ENCODE measurements at regions not wholly inside any gene's neighbourhood (a gene's known extent, or its start where the extent isn't known, plus 50 kb on each side); places are given as distances from the start of the nearest gene placed in this dataset.
"Not testable (repeated sequence)": the region's sequence is repeated elsewhere in the genome, so short reads cannot be mapped to it uniquely, and the experiment has no call there.

GRCh38 chr2:210965472-210965871 is 409.1 kb downstream of the CPS1 start:
- no peak overlapping the region for H3K4me3 ChIP-seq (ENCODE audit: low read length)
- DNase-seq, result no peak
- H3K36me3 ChIP-seq (ENCODE audit: insufficient read depth, low read length), result no peaks in the 10 kb centered on the region
- H3K9me3 ChIP-seq (ENCODE audit: low read length), result no peaks in the 10 kb centered on the region
- no peaks in the 10 kb centered on the region for H3K79me2 ChIP-seq (ENCODE audit: low read length)
- no peak overlapping the region for H3K9ac ChIP-seq (ENCODE audit: low read length)
- H4K20me1 ChIP-seq (ENCODE audit: insufficient read depth, low read depth, low read length), result no peaks in the 10 kb centered on the region
- H3K9me2 ChIP-seq (replicated peaks; ENCODE audit: insufficient read depth, low read length), result no peaks in the 10 kb centered on the region
- H3K27me3 ChIP-seq (ENCODE audit: low read length), result no peaks in the 10 kb centered on the region
- no peaks in the 10 kb centered on the region for H3K4me1 ChIP-seq (ENCODE audit: low read length)
- no peak overlapping the region for H3K4me2 ChIP-seq (ENCODE audit: low read depth, low read length, poor library complexity, severe bottlenecking)
- no peak overlapping the region for H3K27ac ChIP-seq (ENCODE audit: low read length)
- no peak overlapping the region for H2AFZ ChIP-seq (ENCODE audit: low read length)

GRCh38 chr2:210966330-210966729 is 409.9 kb downstream of the CPS1 start:
- no peaks in the 10 kb centered on the region for H4K20me1 ChIP-seq (ENCODE audit: insufficient read depth, low read depth, low read length)
- no peak overlapping the region for H3K9ac ChIP-seq (ENCODE audit: low read length)
- H2AFZ ChIP-seq (ENCODE audit: low read length), result no peak overlapping the region
- H3K4me1 ChIP-seq (ENCODE audit: low read length), result no peaks in the 10 kb centered on the region
- no peaks in the 10 kb centered on the region for H3K36me3 ChIP-seq (ENCODE audit: insufficient read depth, low read length)
- H3K27me3 ChIP-seq (ENCODE audit: low read length), result no peaks in the 10 kb centered on the region
- H3K4me3 ChIP-seq (ENCODE audit: low read length), result no peak overlapping the region
- H3K9me2 ChIP-seq (replicated peaks; ENCODE audit: insufficient read depth, low read length), result no peaks in the 10 kb centered on the region
- no peak overlapping the region for H3K27ac ChIP-seq (ENCODE audit: low read length)
- no peak overlapping the region for H3K4me2 ChIP-seq (ENCODE audit: low read depth, low read length, poor library complexity, severe bottlenecking)
- H3K9me3 ChIP-seq (ENCODE audit: low read length), result no peaks in the 10 kb centered on the region
- DNase-seq, result no peak
- no peaks in the 10 kb centered on the region for H3K79me2 ChIP-seq (ENCODE audit: low read length)

- no peak overlapping the region for H3K27ac ChIP-seq (ENCODE audit: low read length)
- H2AFZ ChIP-seq (ENCODE audit: low read length), result no peak overlapping the region
- no peaks in the 10 kb centered on the region for H4K20me1 ChIP-seq (ENCODE audit: insufficient read depth, low read depth, low read length)
- H3K4me2 ChIP-seq (ENCODE audit: low read depth, low read length, poor library complexity, severe bottlenecking), result no peak overlapping the region
- no peaks in the 10 kb centered on the region for H3K4me1 ChIP-seq (ENCODE audit: low read length)
- DNase-seq, result no peak
- no peak overlapping the region for H3K9ac ChIP-seq (ENCODE audit: low read length)
- no peaks in the 10 kb centered on the region for H3K9me3 ChIP-seq (ENCODE audit: low read length)
- H3K36me3 ChIP-seq (ENCODE audit: insufficient read depth, low read length), result no peaks in the 10 kb centered on the region
- H3K79me2 ChIP-seq (ENCODE audit: low read length), result no peaks in the 10 kb centered on the region
- no peak overlapping the region for H3K4me3 ChIP-seq (ENCODE audit: low read length)
- no peaks in the 10 kb centered on the region for H3K27me3 ChIP-seq (ENCODE audit: low read length)
- no peaks in the 10 kb centered on the region for H3K9me2 ChIP-seq (replicated peaks; ENCODE audit: insufficient read depth, low read length)
Measured at GRCh38 chr2:210971431-210971830, 415.0 kb downstream of the CPS1 start.

GRCh38 chr2:210986806-210987205 is 430.4 kb downstream of the CPS1 start:
- not testable (repeated sequence) for H3K9me2 ChIP-seq (replicated peaks; ENCODE audit: insufficient read depth, low read length); H3K9me3 ChIP-seq (ENCODE audit: low read length); H2AFZ ChIP-seq (ENCODE audit: low read length); H4K20me1 ChIP-seq (ENCODE audit: insufficient read depth, low read depth, low read length); DNase-seq; H3K27me3 ChIP-seq (ENCODE audit: low read length); H3K27ac ChIP-seq (ENCODE audit: low read length); H3K36me3 ChIP-seq (ENCODE audit: insufficient read depth, low read length); H3K79me2 ChIP-seq (ENCODE audit: low read length); H3K9ac ChIP-seq (ENCODE audit: low read length); H3K4me2 ChIP-seq (ENCODE audit: low read depth, low read length, poor library complexity, severe bottlenecking); H3K4me1 ChIP-seq (ENCODE audit: low read length); H3K4me3 ChIP-seq (ENCODE audit: low read length)

GRCh38 chr2:210991107-210991506 is 434.7 kb downstream of the CPS1 start:
- Histone ChIP-seq H3K27ac (ENCODE audit: low read length) (no peak overlapping the region), H2AFZ (ENCODE audit: low read length) (no peak overlapping the region), H3K4me1 (ENCODE audit: low read length) (no peaks in the 10 kb centered on the region), H3K79me2 (ENCODE audit: low read length) (no peaks in the 10 kb centered on the region), H3K9me2 (replicated peaks; ENCODE audit: insufficient read depth, low read length) (no peaks in the 10 kb centered on the region; the same call in 1 of the 2 replicates), H3K27me3 (ENCODE audit: low read length) (no peaks in the 10 kb centered on the region), H4K20me1 (ENCODE audit: insufficient read depth, low read depth, low read length) (no peaks in the 10 kb centered on the region), H3K4me2 (ENCODE audit: low read depth, low read length, poor library complexity, severe bottlenecking) (no peak overlapping the region), H3K4me3 (ENCODE audit: low read length) (no peak overlapping the region), H3K9ac (ENCODE audit: low read length) (no peak overlapping the region), H3K36me3 (ENCODE audit: insufficient read depth, low read length) (no peaks in the 10 kb centered on the region), H3K9me3 (ENCODE audit: low read length) (no peaks in the 10 kb centered on the region)
- DNase-seq, result no peak

GRCh38 chr2:210994104-210994503 is 437.7 kb downstream of the CPS1 start:
- H3K27ac ChIP-seq (ENCODE audit: low read length), result no peak overlapping the region
- no peak overlapping the region for H2AFZ ChIP-seq (ENCODE audit: low read length)
- no peaks in the 10 kb centered on the region for H3K79me2 ChIP-seq (ENCODE audit: low read length)
- no peak overlapping the region for H3K4me2 ChIP-seq (ENCODE audit: low read depth, low read length, poor library complexity, severe bottlenecking)
- no peaks in the 10 kb centered on the region for H3K9me3 ChIP-seq (ENCODE audit: low read length)
- no peak overlapping the region for H3K9ac ChIP-seq (ENCODE audit: low read length)
- DNase-seq, result no peak
- H3K27me3 ChIP-seq (ENCODE audit: low read length), result no peaks in the 10 kb centered on the region
- no peaks in the 10 kb centered on the region; the same call in 1 of the 2 replicates for H3K9me2 ChIP-seq (replicated peaks; ENCODE audit: insufficient read depth, low read length)
- H3K4me1 ChIP-seq (ENCODE audit: low read length), result no peaks in the 10 kb centered on the region
- H3K36me3 ChIP-seq (ENCODE audit: insufficient read depth, low read length), result no peaks in the 10 kb centered on the region
- H4K20me1 ChIP-seq (ENCODE audit: insufficient read depth, low read depth, low read length), result no peaks in the 10 kb centered on the region
- no peak overlapping the region for H3K4me3 ChIP-seq (ENCODE audit: low read length)

GRCh38 chr2:210997373-210997772 is 441.0 kb downstream of the CPS1 start:
- Histone ChIP-seq H3K27ac (ENCODE audit: low read length) (no peak overlapping the region), H3K9me3 (ENCODE audit: low read length) (no peaks in the 10 kb centered on the region)

GRCh38 chr2:210998334-210998733 is 441.9 kb downstream of the CPS1 start:
- Histone ChIP-seq H4K20me1 (ENCODE audit: insufficient read depth, low read depth, low read length) (no peaks in the 10 kb centered on the region), H3K4me3 (ENCODE audit: low read length) (no peak overlapping the region), H3K9me2 (replicated peaks; ENCODE audit: insufficient read depth, low read length) (no peaks in the 10 kb centered on the region), H3K9ac (ENCODE audit: low read length) (no peak overlapping the region), H3K4me1 (ENCODE audit: low read length) (no peaks in the 10 kb centered on the region), H2AFZ (ENCODE audit: low read length) (no peak overlapping the region), H3K4me2 (ENCODE audit: low read depth, low read length, poor library complexity, severe bottlenecking) (no peak overlapping the region), H3K27ac (ENCODE audit: low read length) (no peak overlapping the region), H3K9me3 (ENCODE audit: low read length) (no peaks in the 10 kb centered on the region), H3K36me3 (ENCODE audit: insufficient read depth, low read length) (no peaks in the 10 kb centered on the region), H3K79me2 (ENCODE audit: low read length) (no peaks in the 10 kb centered on the region), H3K27me3 (ENCODE audit: low read length) (no peaks in the 10 kb centered on the region)
- DNase-seq, result no peak

More at GRCh38 chr2:210997373-210997772, 441.0 kb downstream of the CPS1 start:
- Histone ChIP-seq H4K20me1 (ENCODE audit: insufficient read depth, low read depth, low read length) (no peaks in the 10 kb centered on the region), H3K4me2 (ENCODE audit: low read depth, low read length, poor library complexity, severe bottlenecking) (no peak overlapping the region), H3K36me3 (ENCODE audit: insufficient read depth, low read length) (no peaks in the 10 kb centered on the region), H3K79me2 (ENCODE audit: low read length) (no peaks in the 10 kb centered on the region), H3K9me2 (replicated peaks; ENCODE audit: insufficient read depth, low read length) (no peaks in the 10 kb centered on the region), H3K9ac (ENCODE audit: low read length) (no peak overlapping the region), H3K27me3 (ENCODE audit: low read length) (no peaks in the 10 kb centered on the region), H3K4me3 (ENCODE audit: low read length) (no peak overlapping the region), H3K4me1 (ENCODE audit: low read length) (no peaks in the 10 kb centered on the region), H2AFZ (ENCODE audit: low read length) (no peak overlapping the region)
- no peak for DNase-seq

GRCh38 chr2:211014376-211014775 is 458.0 kb downstream of the CPS1 start:
- H4K20me1 ChIP-seq (ENCODE audit: insufficient read depth, low read depth, low read length), result no peaks in the 10 kb centered on the region
- no peak overlapping the region for H3K27ac ChIP-seq (ENCODE audit: low read length)
- no peak overlapping the region for H2AFZ ChIP-seq (ENCODE audit: low read length)
- H3K4me1 ChIP-seq (ENCODE audit: low read length), result no peaks in the 10 kb centered on the region
- 0 out of 2 replicates have a peak, but pooled peaks cover 2% of the 10 kb centered on the region for H3K9me2 ChIP-seq (replicated peaks; ENCODE audit: insufficient read depth, low read length)
- H3K9me3 ChIP-seq (ENCODE audit: low read length), result no peaks in the 10 kb centered on the region
- no peak for DNase-seq
- H3K4me3 ChIP-seq (ENCODE audit: low read length), result no peak overlapping the region
- H3K36me3 ChIP-seq (ENCODE audit: insufficient read depth, low read length), result no peaks in the 10 kb centered on the region
- H3K79me2 ChIP-seq (ENCODE audit: low read length), result no peaks in the 10 kb centered on the region
- no peaks in the 10 kb centered on the region for H3K27me3 ChIP-seq (ENCODE audit: low read length)
- no peak overlapping the region for H3K4me2 ChIP-seq (ENCODE audit: low read depth, low read length, poor library complexity, severe bottlenecking)
- H3K9ac ChIP-seq (ENCODE audit: low read length), result no peak overlapping the region

All from Karpas-422 (cell line).